Stimulated activated naive CD8-positive, alpha-beta T cell treated with anti-CD3 and anti-CD28 coated beads, Interleukin-15, amount 100 ng/mL, for 72 hours (primary cell): ENCODE measurements at regions not wholly inside any gene's neighbourhood (a gene's known extent, or its start where the extent isn't known, plus 50 kb on each side); places are given as distances from the start of the nearest gene placed in this dataset.
"Not testable (repeated sequence)": the region's sequence is repeated elsewhere in the genome, so short reads cannot be mapped to it uniquely, and the experiment has no call there.

Experiments
- ATAC-seq: fragments of 150-1000 bp; cut with Tn5 transposase; 2 replicates; pipeline ENCODE4 v1.10.0; 2021; ENCODE audit warnings: mild to moderate bottlenecking, moderate library complexity
- DNase-seq, 2 donors: peaks; one replicate each; pipeline ENCODE4 v3.0.0; 2021 to 2022
- H3K27ac Mint-ChIP-seq, 2 donors: one replicate each; pipeline ENCODE4 v1.8.0; 2022; ENCODE audit warnings: mild to moderate bottlenecking in 2 of 2, mixed read lengths in 2 of 2, moderate library complexity in 2 of 2
- H3K27me3 Mint-ChIP-seq: one replicate; pipeline ENCODE4 v1.8.0; 2022; ENCODE audit warnings: mixed read lengths
- H3K4me1 Mint-ChIP-seq: one replicate; pipeline ENCODE4 v1.8.0; 2022; ENCODE audit warnings: mild to moderate bottlenecking, mixed read lengths
- H3K4me3 Mint-ChIP-seq, 2 donors: one replicate each; pipeline ENCODE4 v1.8.0; 2022; ENCODE audit warnings: mild to moderate bottlenecking in 2 of 2, mixed read lengths in 2 of 2, moderate library complexity in 1 of 2
- H3K9me3 Mint-ChIP-seq, 2 donors: one replicate each; pipeline ENCODE4 v1.8.0; 2022; ENCODE audit warnings: mixed read lengths in 2 of 2

- not testable (repeated sequence) for H3K4me3 Mint-ChIP-seq, ATAC-seq, H3K27ac Mint-ChIP-seq, H3K4me1 Mint-ChIP-seq, H3K9me3 Mint-ChIP-seq, H3K27me3 Mint-ChIP-seq, DNase-seq
Observed at GRCh38 chrY:17634484-17634883, 245.5 kb downstream of the CDY2B start.

- not testable (repeated sequence) for H3K9me3 Mint-ChIP-seq, H3K27ac Mint-ChIP-seq, ATAC-seq, H3K4me3 Mint-ChIP-seq, DNase-seq, H3K27me3 Mint-ChIP-seq, H3K4me1 Mint-ChIP-seq
Observed at GRCh38 chrY:17611256-17611655, 268.8 kb downstream of the CDY2B start.

- H3K4me1 Mint-ChIP-seq, H3K9me3 Mint-ChIP-seq, H3K27ac Mint-ChIP-seq, H3K27me3 Mint-ChIP-seq, DNase-seq, ATAC-seq, H3K4me3 Mint-ChIP-seq: not testable (repeated sequence)
Observed at GRCh38 chrY:17610649-17611048, 269.4 kb downstream of the CDY2B start.

DNA sequence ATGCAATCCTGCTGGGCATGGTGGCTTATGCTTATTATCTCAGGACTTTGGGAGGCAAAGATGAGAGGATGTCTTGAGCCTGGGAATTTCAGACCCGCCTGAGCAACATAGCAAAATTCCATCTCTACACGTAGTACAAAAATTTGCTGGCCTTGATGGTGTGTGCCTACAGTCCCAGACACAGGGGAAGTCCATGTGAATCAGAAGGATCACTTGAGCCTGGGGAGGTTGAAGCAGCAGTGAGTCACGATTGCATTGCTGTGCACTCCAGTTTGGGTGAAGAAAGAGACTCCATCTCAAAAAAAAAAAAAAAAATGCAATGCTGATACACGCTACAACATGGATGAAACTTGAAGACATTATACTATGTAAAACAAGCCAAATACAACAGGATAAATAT is 272.9 kb downstream of the CDY2B start:
- ATAC-seq, H3K4me1 Mint-ChIP-seq, DNase-seq, H3K27me3 Mint-ChIP-seq, H3K27ac Mint-ChIP-seq, H3K4me3 Mint-ChIP-seq, H3K9me3 Mint-ChIP-seq: not testable (repeated sequence)

- DNase-seq, H3K9me3 Mint-ChIP-seq, ATAC-seq, H3K27me3 Mint-ChIP-seq, H3K4me3 Mint-ChIP-seq, H3K4me1 Mint-ChIP-seq, H3K27ac Mint-ChIP-seq: not testable (repeated sequence)
Observed at GRCh38 chrY:17599263-17599662, 280.8 kb downstream of the CDY2B start.

DNA sequence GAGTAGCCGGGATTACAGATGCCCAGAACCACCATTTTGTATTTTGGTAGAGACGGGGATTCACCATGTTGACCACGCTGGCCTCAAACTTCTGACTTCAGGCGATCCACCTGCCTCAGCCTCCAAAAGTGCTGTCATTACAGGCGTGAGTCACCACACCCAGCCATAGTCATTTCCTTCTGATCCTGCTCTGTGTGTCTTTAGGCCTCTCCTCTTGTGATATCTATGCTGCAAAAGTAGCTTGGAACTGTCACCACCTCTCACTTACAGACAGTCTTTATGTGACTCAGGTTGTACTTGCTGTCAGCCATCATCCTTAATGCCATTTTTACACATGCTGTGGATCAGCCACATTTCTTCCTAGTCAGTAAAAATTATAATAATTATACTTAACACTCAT is 286.3 kb downstream of the CDY2B start:
- ATAC-seq, H3K27ac Mint-ChIP-seq, DNase-seq, H3K9me3 Mint-ChIP-seq, H3K4me3 Mint-ChIP-seq, H3K27me3 Mint-ChIP-seq, H3K4me1 Mint-ChIP-seq: not testable (repeated sequence)

DNA sequence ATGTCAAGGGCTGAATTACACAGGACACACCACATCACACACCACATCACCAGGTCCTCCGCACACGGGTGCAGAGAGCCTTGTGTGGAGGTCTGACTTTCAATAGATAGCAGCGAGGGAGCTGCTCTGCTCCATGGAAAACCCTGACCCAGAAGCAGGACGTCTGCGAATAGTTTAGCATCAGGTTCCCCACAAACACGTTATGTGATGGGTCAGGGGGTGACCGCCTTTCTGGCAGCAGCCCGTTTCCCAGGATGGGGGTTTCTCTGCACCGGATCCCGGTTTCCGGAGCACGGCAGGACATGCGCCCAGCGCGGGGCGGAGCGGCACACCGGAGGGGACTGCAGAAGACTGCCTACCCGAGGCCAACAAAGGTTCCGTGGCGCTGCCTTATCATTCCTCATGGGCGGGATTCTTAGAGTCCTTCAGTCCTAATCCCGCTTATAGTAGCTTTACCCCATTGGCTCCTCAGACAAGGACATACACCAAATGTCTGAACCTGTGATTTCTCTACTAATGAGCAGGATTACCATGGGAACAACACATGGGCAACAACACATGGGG is 300.0 kb downstream of the CDY2B start:
- H3K4me3 Mint-ChIP-seq, H3K9me3 Mint-ChIP-seq, DNase-seq, H3K4me1 Mint-ChIP-seq, H3K27me3 Mint-ChIP-seq, H3K27ac Mint-ChIP-seq: not testable (repeated sequence)
- ATAC-seq = peak; percentile 67

- not testable (repeated sequence) for H3K27ac Mint-ChIP-seq, H3K27me3 Mint-ChIP-seq, H3K9me3 Mint-ChIP-seq, H3K4me1 Mint-ChIP-seq
- peak overlapping the region; percentile 59 to 75 for H3K4me3 Mint-ChIP-seq
- ATAC-seq (peak; percentile 86), DNase-seq (peak; percentile 2 to 31)
Observed at GRCh38 chrY:17579131-17579955, 300.7 kb downstream of the CDY2B start.

DNA sequence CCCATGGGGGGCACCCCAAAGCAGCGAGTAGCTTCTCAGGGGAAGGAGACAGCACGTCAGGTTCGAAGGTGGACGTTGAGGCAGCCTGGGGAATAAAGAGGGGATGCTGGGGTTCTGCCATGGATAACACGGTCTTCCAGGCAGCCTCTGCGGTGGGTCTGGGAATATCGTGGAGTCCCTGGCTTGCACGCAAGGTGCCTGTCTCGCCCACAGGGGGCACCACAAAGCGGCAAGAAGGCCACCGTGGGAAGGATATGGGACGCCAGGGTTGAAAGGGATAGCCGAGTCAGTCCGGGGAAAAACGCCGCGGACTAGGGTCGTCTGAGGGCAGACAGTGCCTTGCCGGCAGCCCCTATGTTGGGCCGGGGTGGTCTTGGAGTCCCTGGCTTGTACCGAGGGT is 316.9 kb downstream of the CDY2B start:
- not testable (repeated sequence) for H3K4me1 Mint-ChIP-seq, H3K4me3 Mint-ChIP-seq, H3K27me3 Mint-ChIP-seq, H3K27ac Mint-ChIP-seq, ATAC-seq, H3K9me3 Mint-ChIP-seq, DNase-seq
